Lower leg skin (tissue), 3 donors: ENCODE measurements at regions not wholly inside any gene's neighbourhood (a gene's known extent, or its start where the extent isn't known, plus 50 kb on each side); places are given as distances from the start of the nearest gene placed in this dataset.
"Not testable (repeated sequence)": the region's sequence is repeated elsewhere in the genome, so short reads cannot be mapped to it uniquely, and the experiment has no call there.

Experiments used
- CTCF ChIP-seq, 3 donors: fragments of 450-650 bp; IDR thresholded peaks; one replicate each; pipeline ENCODE4 v1.5.1; 2016; ENCODE audit warnings: antibody characterized with exemption in 3 of 3, mild to moderate bottlenecking in 3 of 3, moderate library complexity in 2 of 3
- POLR2A ChIP-seq, 2 donors: fragments of 450-650 bp; IDR thresholded peaks; one replicate each; pipeline ENCODE4 v1.6.1; 2016 to 2017; ENCODE audit warnings: antibody characterized with exemption in 2 of 2, mild to moderate bottlenecking in 1 of 2, moderate library complexity in 1 of 2

- TF ChIP-seq POLR2A, CTCF (IDR thresholded peaks at IDR 0.05): not testable (repeated sequence)
Measured at GRCh38 chr6:81948196-81948595, 195.7 kb upstream of the TENT5A start.
